Endothelial cell of umbilical vein (primary cell): ENCODE measurements at regions not wholly inside any gene's neighbourhood (a gene's known extent, or its start where the extent isn't known, plus 50 kb on each side); places are given as distances from the start of the nearest gene placed in this dataset.

Experiments used
- BruUV-seq: library from RNA; stranded (reverse); fragments of 400-500 nt; replicated peaks from 2 replicates; lab custom pipeline; 2021; lab: Mats Ljungman, UMichigan
- CTCF ChIA-PET: fragments of 300-600, 350-600 bp; sonication (Branson Sonifier 250); formaldehyde crosslinking; loops from one replicate; lab custom pipeline; 2021; ENCODE audit warnings: antibody characterized with exemption, inconsistent platforms; lab: Charles Lee
- POLR2A ChIA-PET: fragments of 300-600, 350-600 bp; sonication (Branson Sonifier 250); formaldehyde crosslinking; loops from one replicate; lab custom pipeline; 2021; ENCODE audit warnings: antibody characterized with exemption, inconsistent platforms; lab: Charles Lee
- DNase-seq: peaks from one replicate; pipeline ENCODE4 v3.0.0-alpha.2; 2011; ENCODE audit warnings: low read depth, low spot score
- FAIRE-seq: peaks from 2 replicates; lab custom pipeline; 2011; peaks lifted over from hg19 to GRCh38; lab: Jason Lieb, UNC
- H2AFZ ChIP-seq: 2 replicates; pipeline ENCODE4 v1.6.0; 2012; ENCODE audit warnings: low read depth, low read length, control low read depth, inconsistent platforms
- H3K27ac ChIP-seq: 2 replicates; pipeline ENCODE4 v1.5.1; 2011; ENCODE audit warnings: low read depth, mild to moderate bottlenecking, control low read depth, low read length, moderate library complexity; ENCODE audit not compliant: insufficient read depth
- H3K27me3 ChIP-seq, 2 experiments: 2 replicates each; pipeline versions ENCODE4 v1.6.0 to v1.6.1; 2011; ENCODE audit warnings: low read length in 2 of 2, mixed read lengths in 1 of 2; ENCODE audit not compliant: control insufficient read depth in 2 of 2, insufficient read depth in 2 of 2
- H3K36me3 ChIP-seq, 2 experiments: 2 replicates in 1 of 2; 3 replicates in 1 of 2; pipeline ENCODE4 v1.5.1; 2011; ENCODE audit warnings: low read length in 2 of 2, mild to moderate bottlenecking in 1 of 2, moderate library complexity in 1 of 2; ENCODE audit not compliant: control insufficient read depth in 2 of 2, insufficient read depth in 2 of 2; ENCODE audit errors: extremely low read depth in 1 of 2
- H3K4me1 ChIP-seq: 3 replicates; pipeline ENCODE4 v1.5.1; 2011; ENCODE audit warnings: mild to moderate bottlenecking, low read length; ENCODE audit not compliant: control insufficient read depth, insufficient read depth; ENCODE audit errors: extremely low read depth
- H3K4me2 ChIP-seq: 2 replicates; pipeline ENCODE4 v1.6.1; 2011; ENCODE audit warnings: low read length, control low read depth, mixed read lengths; ENCODE audit not compliant: insufficient read depth
- H3K4me3 ChIP-seq, 3 experiments: fragments of 200-600 bp in 1 of 3; sonication (generic), shearing (Covaris generic) in 1 of 3; replicated peaks in 1 of 3; 2 replicates each; pipeline ENCODE4 v1.5.1; 2011 to 2016; ENCODE audit warnings: control low read depth in 3 of 3, low read length in 3 of 3, mild to moderate bottlenecking in 2 of 3, inconsistent platforms in 1 of 3, low read depth in 1 of 3, moderate library complexity in 1 of 3; ENCODE audit not compliant: insufficient read depth in 1 of 3
- H3K79me2 ChIP-seq: 2 replicates; pipeline ENCODE4 v1.6.0; 2012; ENCODE audit warnings: low read length, inconsistent platforms; ENCODE audit not compliant: control insufficient read depth, insufficient read depth
- H3K9ac ChIP-seq: replicated peaks from 2 replicates; pipeline ENCODE3; 2011; ENCODE audit warnings: low read length, control low read depth; ENCODE audit not compliant: insufficient read depth; ENCODE audit errors: extremely low read depth
- H3K9me1 ChIP-seq: replicated peaks from 3 replicates; pipeline ENCODE4 v1.6.0; 2011; ENCODE audit warnings: mild to moderate bottlenecking, low read length; ENCODE audit not compliant: control insufficient read depth, insufficient read depth; ENCODE audit errors: extremely low read depth
- H3K9me3 ChIP-seq: replicated peaks from 2 replicates; pipeline ENCODE4 v1.5.1; 2012; ENCODE audit warnings: low read length, inconsistent platforms; ENCODE audit not compliant: control insufficient read depth, insufficient read depth
- H4K20me1 ChIP-seq: replicated peaks from 2 replicates; pipeline ENCODE3; 2011; ENCODE audit warnings: mild to moderate bottlenecking, low read length; ENCODE audit not compliant: control insufficient read depth, insufficient read depth; ENCODE audit errors: extremely low read depth
- EZH2 ChIP-seq: IDR thresholded peaks from 2 replicates; pipeline ENCODE4 v1.6.1; 2012; ENCODE audit warnings: borderline replicate concordance, low read depth, mild to moderate bottlenecking, moderate library complexity, low read length, inconsistent platforms; ENCODE audit not compliant: severe bottlenecking
- FOS ChIP-seq: IDR thresholded peaks from 2 replicates; pipeline ENCODE4 v1.6.1; 2011; ENCODE audit warnings: mild to moderate bottlenecking, low read length, moderate library complexity, borderline replicate concordance; ENCODE audit not compliant: insufficient read depth
- GATA2 ChIP-seq: IDR thresholded peaks from 2 replicates; pipeline ENCODE4 v1.7.0; 2011; ENCODE audit warnings: low read depth, mild to moderate bottlenecking, moderate library complexity, mixed read lengths, low read length; ENCODE audit not compliant: insufficient read length, insufficient read depth
- JUN ChIP-seq: IDR thresholded peaks from 2 replicates; pipeline ENCODE4 v1.6.1; 2011; ENCODE audit warnings: borderline replicate concordance, low read depth; ENCODE audit not compliant: insufficient read length, insufficient read depth
- MYC ChIP-seq: IDR thresholded peaks from one replicate; pipeline ENCODE4 v1.6.1; 2011; ENCODE audit warnings: mild to moderate bottlenecking, low read depth, low read length
- POLR2A ChIP-seq: IDR thresholded peaks from 2 replicates; pipeline ENCODE4 v1.6.1; 2012; ENCODE audit warnings: low read depth, mild to moderate bottlenecking, control low read depth, low read length
- POLR2AphosphoS5 ChIP-seq: IDR thresholded peaks from 2 replicates; pipeline ENCODE4 v1.6.1; 2012; ENCODE audit warnings: low read depth, mild to moderate bottlenecking, control low read depth, low read length, moderate library complexity; ENCODE audit not compliant: insufficient read depth
- dilution Hi-C: fragments of 300-500 bp; cut with MboI; formaldehyde crosslinking; loops from one replicate; pipeline ENCODE4 v1.15.0; 2019; ENCODE audit warnings: low sequenced_read_pairs; ENCODE audit not compliant: extremely low pct_ligation_motif_present
- intact Hi-C: fragments of 100-400 bp; cut with micrococcal nuclease; formaldehyde crosslinking; loops from one replicate; pipeline ENCODE4 v1.10.0; 2022
- TF ChIP-seq, protein P1 (sequence below): IDR thresholded peaks from 2 replicates; pipeline ENCODE4 v1.6.1; 2011; ENCODE audit not compliant: insufficient read depth, insufficient read length
- TF ChIP-seq, protein P2 (sequence below), 2 donors: IDR thresholded peaks; 1 replicate in 1 of 2; 2 replicates in 1 of 2; pipeline ENCODE4 v1.5.1; 2011; ENCODE audit warnings: low read length in 2 of 2, mild to moderate bottlenecking in 2 of 2, moderate library complexity in 2 of 2, control low read depth in 1 of 2, inconsistent platforms in 1 of 2, low read depth in 1 of 2; ENCODE audit not compliant: insufficient read depth in 1 of 2; ENCODE audit errors: extremely low read depth in 1 of 2

DNA sequence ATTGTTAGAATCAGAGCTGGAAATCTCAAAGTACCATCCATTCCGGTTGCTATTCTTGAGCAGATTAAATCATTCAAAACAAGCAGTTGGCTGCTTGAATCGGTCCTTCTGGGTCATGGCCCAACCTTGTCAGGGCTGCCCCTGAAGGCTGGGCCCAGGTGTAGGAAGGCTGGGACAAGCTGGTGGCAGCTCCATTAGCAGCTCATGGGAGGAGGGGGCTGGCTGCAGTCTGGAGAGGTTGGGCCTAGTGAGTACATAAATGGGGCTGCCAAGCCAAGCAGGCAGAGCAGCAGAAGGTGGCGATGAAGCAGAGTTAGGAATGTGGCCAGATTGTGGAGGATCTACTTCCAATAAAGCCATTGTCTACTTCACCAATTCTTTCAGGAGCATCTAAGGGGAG, 81.4 kb downstream of the ADCYAP1 start:
- H3K27me3 ChIP-seq, result no peaks in the 10 kb centered on the region
- no peaks in the 10 kb centered on the region for H3K9me3 ChIP-seq
- DNase-seq (no peak), FAIRE-seq (no peak)
- TF ChIP-seq POLR2AphosphoS5 (no peak), MYC (no peak), EZH2 (no peak), GATA2 (no peak), FOS (no peak), JUN (no peak)
- TF ChIP-seq, protein P1, sequence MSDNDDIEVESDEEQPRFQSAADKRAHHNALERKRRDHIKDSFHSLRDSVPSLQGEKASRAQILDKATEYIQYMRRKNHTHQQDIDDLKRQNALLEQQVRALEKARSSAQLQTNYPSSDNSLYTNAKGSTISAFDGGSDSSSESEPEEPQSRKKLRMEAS, result no peak
- no peaks in the 10 kb centered on the region for H3K79me2 ChIP-seq
- H4K20me1 ChIP-seq, result no peaks in the 10 kb centered on the region
- no TSS peak for BruUV-seq
- H3K36me3 ChIP-seq, result no peaks in the 10 kb centered on the region
- no peak overlapping the region for H3K9ac ChIP-seq
- H3K4me3 ChIP-seq, result no peak overlapping the region
- no peak overlapping the region for H2AFZ ChIP-seq
- no peaks in the 10 kb centered on the region for H3K9me1 ChIP-seq
- dilution Hi-C loops, result no loop called here
- CTCF ChIA-PET, result interaction anchor here (1.0 kb wide), 1 partner anchor 35 kb away, joined by 3 read pairs; no protein-coding TSS in a partner anchor
- no peak overlapping the region for H3K27ac ChIP-seq
- POLR2A ChIA-PET, result no interaction called here
- intact Hi-C loops, result no loop called here
- H3K4me2 ChIP-seq, result no peak overlapping the region
- H3K4me1 ChIP-seq, result peaks cover 15% of the 10 kb centered on the region

DNA sequence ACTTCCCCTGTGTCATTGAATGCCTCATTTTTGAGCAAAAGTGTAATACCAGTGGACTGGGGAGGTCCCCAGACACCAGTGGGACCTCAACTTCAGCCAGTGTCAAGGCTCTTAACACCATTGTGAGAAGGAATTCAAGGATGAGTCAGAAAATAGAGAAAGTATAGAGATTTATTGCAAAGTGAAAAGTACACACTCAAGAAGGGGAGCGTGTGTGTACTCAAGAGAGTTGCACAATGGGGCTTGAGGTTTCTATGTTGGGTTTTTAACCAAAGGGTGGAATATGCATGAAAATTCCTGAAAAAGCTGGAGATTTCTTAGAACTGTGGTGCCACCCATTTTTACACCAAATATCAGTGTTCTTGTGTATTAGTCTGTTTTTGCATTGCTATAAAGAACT, 81.9 kb downstream of the ADCYAP1 start:
- DNase-seq (no peak), FAIRE-seq (no peak)
- ChIA-PET POLR2A (no interaction called here), CTCF (interaction anchor here (1.0 to 2.2 kb wide), 2 partner anchors 25 to 35 kb away, joined by 3 to 21 read pairs; no protein-coding TSS in a partner anchor)
- Histone ChIP-seq H3K27ac (no peak overlapping the region), H4K20me1 (no peaks in the 10 kb centered on the region), H3K9me1 (no peaks in the 10 kb centered on the region), H3K4me1 (peaks cover 20% of the 10 kb centered on the region), H3K27me3 (no peaks in the 10 kb centered on the region), H3K4me2 (no peak overlapping the region), H3K79me2 (no peaks in the 10 kb centered on the region), H3K4me3 (no peak overlapping the region), H3K36me3 (no peaks in the 10 kb centered on the region), H2AFZ (no peak overlapping the region), H3K9me3 (no peaks in the 10 kb centered on the region), H3K9ac (no peak overlapping the region)
- no peak for TF ChIP-seq JUN
- no peak for TF ChIP-seq FOS
- TF ChIP-seq EZH2, result no peak
- TF ChIP-seq POLR2A, result no peak
- TF ChIP-seq POLR2AphosphoS5, result no peak
- TF ChIP-seq, protein P2, sequence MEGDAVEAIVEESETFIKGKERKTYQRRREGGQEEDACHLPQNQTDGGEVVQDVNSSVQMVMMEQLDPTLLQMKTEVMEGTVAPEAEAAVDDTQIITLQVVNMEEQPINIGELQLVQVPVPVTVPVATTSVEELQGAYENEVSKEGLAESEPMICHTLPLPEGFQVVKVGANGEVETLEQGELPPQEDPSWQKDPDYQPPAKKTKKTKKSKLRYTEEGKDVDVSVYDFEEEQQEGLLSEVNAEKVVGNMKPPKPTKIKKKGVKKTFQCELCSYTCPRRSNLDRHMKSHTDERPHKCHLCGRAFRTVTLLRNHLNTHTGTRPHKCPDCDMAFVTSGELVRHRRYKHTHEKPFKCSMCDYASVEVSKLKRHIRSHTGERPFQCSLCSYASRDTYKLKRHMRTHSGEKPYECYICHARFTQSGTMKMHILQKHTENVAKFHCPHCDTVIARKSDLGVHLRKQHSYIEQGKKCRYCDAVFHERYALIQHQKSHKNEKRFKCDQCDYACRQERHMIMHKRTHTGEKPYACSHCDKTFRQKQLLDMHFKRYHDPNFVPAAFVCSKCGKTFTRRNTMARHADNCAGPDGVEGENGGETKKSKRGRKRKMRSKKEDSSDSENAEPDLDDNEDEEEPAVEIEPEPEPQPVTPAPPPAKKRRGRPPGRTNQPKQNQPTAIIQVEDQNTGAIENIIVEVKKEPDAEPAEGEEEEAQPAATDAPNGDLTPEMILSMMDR (IDR thresholded peaks at IDR 0.05; ENCODE audit: extremely low read depth in 1 of 2, insufficient read depth in 1 of 2, low read depth in 1 of 2, low read length in 2 of 2), result no peak
- TF ChIP-seq GATA2, result no peak
- TF ChIP-seq, protein P1, result no peak
- TF ChIP-seq MYC, result no peak
- dilution Hi-C loops (no loop called here), intact Hi-C loops (no loop called here)
- no TSS peak for BruUV-seq
